GM19324 (cell line): ENCODE measurements at regions not wholly inside any gene's neighbourhood (a gene's known extent, or its start where the extent isn't known, plus 50 kb on each side); places are given as distances from the start of the nearest gene placed in this dataset.
"Not testable (repeated sequence)": the region's sequence is repeated elsewhere in the genome, so short reads cannot be mapped to it uniquely, and the experiment has no call there.

Source experiments
- ATAC-seq: cut with Tn5 transposase; IDR thresholded peaks from one replicate; pipeline ENCODE4 v1.9.1; 2021; ENCODE audit warnings: mild to moderate bottlenecking, moderate library complexity; ENCODE audit not compliant: unreplicated experiment, low FRiP score

DNA sequence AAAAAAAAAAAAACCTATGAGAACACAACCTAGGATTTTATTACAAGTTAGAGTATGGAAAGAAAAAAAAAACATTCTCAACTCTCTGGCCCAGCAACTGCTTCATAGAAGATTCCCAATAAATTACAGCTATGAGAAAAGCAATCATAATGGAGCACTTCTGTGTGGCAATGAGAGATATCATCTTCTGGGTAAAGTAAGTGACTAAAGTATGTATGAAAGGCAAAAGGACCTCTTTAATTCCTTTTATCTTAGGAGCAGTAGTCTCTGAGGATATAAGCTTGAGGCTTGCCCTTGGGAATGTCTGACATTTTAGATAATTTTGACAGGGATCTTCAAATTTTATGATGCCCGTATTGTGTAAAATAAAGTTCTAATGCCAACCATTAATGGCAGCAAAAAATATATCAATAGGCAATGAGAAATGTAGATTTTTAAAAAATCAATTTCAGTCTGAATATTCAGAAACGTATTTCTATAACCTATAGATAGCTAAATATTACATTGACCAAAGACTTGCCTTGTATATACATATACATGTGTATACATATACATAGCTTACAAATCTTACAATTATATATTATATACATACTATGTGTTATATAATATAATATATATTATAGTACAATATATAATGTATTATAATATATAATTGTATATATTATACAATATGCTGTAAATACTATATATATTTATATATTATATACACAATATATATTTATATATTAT is 823.9 kb upstream of the SLITRK1 start:
- ATAC-seq = no peak

DNA sequence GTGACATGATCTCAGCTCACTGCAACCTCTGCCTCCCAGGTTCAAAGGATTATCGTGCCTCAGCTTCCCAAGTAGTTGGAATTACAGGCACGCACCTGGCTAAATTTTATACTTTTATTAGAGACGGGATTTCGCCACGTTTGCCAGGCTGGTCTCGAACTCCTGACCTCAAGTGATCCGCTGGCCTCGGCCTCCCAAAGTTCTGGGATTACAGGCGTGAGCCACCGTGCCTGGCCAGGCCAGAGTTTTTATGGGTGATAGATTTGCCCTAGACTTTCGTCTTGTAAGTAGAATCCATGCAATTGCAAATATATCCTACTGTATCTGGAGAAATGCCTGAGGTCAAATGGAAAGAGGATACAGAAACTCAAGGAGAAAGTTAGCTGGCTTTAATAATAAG is 819.9 kb upstream of the SLITRK1 start:
- ATAC-seq = no peak

DNA sequence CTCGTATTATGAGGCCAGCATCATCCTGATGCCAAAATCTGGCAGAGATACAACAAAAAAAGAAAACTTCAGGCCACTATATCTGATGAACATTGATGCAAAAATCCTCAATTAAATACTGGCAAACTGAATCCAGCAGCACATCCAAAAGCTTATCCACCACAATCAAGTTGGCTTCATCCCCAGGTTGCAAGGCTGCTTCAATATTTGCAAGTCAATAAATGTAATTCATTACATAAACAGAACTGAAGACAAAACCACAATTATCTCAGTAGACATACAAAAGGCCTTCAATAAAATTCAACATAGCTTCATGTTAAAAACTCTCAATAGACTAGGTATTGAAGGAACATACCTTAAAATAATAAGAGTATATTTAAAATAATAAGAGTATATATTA is 815.3 kb upstream of the SLITRK1 start:
- not testable (repeated sequence) for ATAC-seq

DNA sequence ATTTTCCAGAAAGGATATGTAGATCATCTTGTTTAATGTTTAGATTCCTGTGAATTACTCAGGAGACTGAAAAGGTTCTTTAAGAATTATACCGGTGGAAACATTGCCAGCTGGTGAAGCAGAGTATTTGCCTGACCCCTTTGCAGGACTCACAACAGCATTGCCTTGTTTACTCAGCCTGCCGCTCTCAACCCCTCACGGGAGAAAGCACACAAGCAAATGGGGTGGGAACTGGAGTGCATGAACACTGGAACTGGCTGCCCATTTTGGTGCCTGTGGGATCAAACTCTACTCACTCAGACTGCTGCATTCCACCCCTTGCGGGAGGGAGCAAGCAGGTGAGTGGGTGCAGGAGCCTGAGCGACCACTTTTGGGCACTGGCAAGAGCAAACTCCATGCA is 804.7 kb upstream of the SLITRK1 start:
- ATAC-seq = no peak

DNA sequence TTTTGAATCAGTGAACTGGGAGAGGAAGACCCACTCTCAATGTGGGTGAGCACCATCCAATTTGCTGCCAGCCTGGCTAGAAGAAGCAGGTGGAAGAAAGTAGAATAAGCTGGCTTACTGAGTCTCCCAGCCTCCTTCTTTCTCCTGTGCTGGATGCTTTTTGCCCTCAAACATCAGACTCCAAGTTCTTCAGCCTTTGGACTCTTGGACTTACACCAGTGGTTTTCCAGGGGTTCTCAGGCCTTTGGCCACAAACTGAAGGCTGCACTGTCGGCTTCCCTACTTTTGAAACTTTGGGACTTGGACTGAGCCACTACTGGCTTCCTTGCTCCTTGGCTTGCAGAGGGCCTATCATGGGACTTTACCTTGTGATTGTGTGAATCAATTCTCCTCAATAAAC is 804.2 kb upstream of the SLITRK1 start:
- no peak for ATAC-seq

DNA sequence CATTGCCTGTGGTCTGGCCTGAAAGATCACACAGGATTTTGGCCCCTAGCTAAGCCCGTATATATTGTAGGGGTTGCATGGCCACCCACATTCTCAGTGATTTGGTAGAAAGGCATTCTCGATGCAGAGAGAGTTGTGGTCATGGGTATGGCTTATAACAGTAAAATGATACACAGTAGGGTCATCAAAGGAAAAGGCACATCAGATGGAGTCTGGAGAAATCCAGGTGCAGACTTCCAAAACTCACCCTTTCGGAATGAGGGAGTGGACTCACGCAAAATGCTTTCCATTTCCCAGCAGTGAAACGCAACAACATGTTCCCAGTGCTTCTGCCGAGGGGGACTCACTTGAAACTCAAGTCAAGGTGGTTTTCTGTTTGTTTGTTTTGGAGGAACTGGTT is 802.5 kb upstream of the SLITRK1 start:
- ATAC-seq = no peak

DNA sequence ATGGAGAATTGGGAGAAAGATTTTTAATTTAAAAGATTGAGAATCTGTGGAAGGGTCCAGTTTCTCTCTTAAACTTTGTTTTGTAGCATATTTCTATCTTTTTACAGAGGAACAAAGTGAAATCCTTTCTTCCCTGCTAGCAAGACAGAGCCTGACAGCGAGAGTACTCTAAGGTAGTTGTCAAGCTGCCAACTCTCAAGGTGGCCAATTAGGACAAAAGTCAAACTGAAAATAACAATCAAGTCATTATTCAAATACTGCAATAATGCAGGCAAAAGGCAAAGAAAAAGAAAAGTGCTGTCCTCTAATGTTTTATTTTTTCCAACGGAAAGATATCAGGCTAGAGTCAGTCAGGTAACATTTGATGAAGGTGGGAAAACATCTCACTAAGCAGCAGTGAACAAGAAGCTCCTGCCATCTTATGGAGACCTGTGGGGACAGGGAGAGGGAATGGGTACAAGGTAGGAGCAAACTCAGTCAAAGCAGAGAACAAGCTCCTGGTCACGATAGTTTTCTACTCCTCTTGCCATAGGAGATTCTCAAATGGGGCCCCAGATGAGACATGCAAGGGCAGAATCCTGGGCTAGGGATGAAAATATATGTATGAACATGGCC is 801.9 kb upstream of the SLITRK1 start:
- ATAC-seq = no peak

DNA sequence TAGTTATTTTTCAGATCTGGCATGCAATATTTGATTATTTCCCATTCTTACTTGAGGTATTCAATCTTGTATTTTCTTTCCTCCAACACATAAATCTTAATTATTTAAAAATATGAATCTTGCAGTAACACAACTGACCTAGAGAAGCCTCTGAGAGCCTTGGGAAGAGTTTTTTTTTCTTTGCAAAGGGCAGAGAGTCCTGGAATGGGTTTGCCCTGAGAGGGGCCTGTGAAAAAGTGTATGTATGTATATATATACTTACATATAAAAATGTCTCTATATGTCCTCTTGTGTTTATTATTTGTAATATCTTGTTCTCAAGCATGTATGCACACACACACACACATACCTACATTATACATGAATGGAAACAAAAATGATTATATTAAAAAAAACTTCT is 801.2 kb upstream of the SLITRK1 start:
- no peak for ATAC-seq

DNA sequence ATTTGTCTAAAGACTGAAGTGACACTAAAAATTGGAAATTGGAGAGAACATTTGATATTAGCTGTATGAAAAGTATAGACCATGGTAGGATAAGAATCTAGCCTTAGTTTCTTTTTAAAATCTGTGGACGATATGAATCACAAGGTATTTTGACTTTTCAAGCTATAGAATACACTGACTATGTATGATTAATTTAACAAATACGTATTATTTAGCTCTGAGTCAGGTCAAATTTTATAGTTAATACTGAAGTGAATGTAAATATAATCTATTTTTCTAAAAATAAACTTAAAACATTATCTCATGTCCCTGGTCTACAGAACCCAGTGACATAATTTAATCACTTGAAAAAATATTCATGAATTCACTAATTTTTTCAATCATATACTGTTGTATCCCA is 795.6 kb upstream of the SLITRK1 start:
- no peak for ATAC-seq

DNA sequence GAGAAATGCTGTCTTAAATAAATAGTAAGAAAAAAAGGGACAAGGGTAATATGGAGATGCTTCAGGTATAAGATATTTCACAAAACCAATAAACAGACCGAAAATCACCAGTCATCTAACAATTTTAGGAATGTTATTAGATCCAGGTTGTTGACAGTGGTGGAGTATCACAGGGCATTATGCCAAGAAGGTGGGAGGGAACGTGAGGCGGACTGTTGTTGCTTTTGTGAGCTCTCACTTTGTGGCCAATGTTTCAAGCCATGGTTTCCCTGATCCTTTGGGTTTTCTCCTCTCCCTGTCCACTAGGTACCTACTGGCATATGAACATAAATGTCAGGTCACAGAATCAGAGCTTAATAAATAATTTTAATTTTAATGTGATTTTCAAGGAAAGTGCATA is 790.3 kb upstream of the SLITRK1 start:
- ATAC-seq = no peak

DNA sequence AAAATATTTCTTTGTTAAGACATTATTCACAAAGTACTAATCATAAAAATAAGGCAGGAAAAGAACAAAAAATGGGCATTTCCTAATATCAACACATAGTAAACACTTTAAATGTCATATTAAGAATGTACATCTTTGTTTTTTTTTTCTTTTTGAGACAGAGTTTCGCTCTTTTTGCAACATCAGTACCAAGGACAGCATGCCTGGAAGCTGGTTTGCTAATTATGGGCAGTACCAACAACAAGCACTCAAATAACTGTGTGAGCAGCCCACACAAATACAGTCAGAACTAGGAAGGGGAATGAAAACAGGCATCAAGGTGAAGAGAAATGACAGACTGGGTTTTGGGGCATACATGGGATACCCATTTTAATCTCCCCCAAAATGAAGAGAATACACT is 788.0 kb upstream of the SLITRK1 start:
- no peak for ATAC-seq

DNA sequence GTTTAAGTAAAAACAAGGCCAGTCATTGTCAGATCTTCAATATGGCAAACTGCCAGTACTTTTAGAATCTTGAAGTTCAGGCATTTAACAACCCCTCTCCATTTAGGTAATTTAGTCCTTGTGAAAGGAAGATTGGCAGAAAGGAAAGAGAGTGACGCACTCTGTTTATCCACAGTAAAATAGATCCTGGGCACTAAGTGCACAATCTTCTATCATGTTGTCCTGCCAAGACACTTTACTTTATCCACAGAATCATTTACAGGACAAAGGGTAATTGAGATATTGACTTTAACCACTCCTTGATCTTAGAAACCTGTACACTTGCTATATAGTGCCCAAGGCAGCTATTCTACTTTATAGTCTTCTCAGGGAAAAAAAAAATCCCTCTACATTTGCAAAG is 786.4 kb upstream of the SLITRK1 start:
- ATAC-seq = no peak

DNA sequence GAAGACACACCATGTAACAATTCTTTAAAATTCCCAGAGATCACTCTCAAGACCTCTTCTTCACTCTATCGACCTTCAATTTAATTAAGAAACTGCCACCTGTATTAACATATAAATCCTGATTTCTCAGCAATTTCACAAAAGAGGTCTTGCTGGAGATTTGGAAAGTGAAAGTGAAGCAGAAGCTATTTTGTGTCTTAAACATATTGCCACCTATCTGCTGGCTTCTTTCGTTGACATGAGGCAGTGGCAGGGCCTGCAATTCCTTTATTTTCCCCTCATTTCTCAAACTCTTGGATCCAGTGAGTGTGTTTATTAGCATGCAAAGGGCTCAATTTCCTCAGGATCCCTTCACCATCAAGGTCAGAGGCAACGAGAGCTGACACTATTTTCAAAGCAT is 780.2 kb upstream of the SLITRK1 start:
- no peak for ATAC-seq

DNA sequence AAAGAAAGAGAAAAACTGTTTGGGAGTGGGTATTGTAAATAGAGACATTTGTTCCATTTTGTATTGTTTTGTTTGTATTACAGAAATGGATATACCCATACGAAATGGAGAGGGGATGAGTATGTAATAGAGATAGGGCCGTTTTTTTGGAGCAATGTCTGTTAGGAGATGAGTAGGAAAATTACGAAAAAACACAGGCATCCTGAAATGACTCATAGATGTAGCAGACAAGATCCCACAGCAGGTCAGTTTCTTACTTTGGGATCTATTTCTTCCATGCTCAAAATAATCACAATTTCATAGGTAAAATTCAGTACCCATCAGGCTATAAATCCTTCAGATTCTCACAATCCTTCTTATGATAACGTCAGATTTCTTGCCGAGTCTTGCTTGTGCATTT is 779.4 kb upstream of the SLITRK1 start:
- no peak for ATAC-seq

DNA sequence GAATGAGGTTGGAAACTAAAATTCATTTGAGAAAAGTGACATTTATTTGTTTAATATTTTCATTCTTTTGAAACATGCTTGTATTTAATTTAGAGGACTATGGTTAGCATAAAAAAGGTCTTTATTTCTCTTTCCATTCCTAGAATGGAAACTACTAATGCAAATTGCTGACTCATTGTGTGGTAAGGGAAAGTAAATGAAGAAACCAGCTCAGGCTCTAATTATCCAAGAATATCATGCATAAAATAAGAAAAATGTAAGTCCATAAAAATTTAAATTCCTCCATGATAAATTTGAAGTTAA is 777.0 kb upstream of the SLITRK1 start:
- ATAC-seq = no peak

DNA sequence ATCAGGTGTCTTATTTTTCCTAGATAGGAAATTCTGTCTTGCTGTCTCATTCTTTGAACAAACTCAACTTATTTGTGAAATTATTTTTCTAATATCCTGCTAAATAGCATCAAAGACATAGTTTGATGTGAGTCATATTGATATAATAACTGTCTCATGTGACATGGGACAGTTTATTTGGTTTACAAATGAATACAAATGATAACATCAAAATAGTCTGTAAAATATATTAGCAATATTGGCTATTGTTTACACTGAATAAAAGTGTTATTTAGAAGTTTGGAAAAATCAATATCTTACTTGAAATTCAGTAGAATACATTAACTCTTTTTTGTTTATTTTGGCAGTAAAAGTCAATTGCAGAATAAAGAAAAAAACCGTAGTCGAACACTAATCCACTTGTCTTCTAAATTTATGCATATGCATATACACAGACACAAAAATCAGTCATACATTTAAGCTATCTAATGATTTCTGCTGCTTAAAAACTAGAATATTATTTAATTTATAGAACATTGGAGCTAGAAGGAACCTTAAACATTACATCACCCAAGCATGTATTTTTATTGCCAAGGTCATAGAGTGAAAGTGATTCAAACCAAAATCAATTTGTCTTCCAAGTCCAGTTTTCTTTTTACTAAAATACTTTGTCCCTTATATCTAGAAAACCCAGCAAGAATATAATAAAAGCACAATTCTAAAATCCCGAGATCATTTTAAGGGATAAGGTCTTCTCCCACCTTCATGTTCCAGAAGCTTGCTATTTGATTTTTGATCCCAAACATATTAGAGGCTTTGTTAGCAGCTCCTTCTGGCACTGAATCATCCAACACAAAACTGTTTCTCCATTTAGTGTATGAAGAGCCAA is 776.5 kb upstream of the SLITRK1 start:
- ATAC-seq = no peak

DNA sequence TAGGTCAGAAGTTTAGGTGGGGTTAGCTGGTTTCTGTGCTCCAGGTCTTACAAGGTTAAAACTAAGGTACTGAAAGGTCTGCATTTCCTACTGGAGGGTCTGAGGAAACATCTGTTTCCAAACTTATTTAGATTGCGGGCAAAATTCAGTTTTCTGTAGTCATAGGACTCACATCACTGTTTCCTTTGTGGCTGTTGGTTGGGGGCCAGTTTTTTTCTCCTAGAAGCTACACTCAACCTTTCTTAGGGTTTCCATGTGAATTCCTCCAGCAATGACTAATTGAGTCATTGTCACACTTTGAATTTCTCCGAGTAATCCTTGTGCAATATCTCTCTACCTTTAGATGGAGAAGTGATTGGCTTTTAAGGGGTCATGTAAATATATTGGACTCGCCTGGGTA is 773.4 kb upstream of the SLITRK1 start:
- no peak for ATAC-seq

DNA sequence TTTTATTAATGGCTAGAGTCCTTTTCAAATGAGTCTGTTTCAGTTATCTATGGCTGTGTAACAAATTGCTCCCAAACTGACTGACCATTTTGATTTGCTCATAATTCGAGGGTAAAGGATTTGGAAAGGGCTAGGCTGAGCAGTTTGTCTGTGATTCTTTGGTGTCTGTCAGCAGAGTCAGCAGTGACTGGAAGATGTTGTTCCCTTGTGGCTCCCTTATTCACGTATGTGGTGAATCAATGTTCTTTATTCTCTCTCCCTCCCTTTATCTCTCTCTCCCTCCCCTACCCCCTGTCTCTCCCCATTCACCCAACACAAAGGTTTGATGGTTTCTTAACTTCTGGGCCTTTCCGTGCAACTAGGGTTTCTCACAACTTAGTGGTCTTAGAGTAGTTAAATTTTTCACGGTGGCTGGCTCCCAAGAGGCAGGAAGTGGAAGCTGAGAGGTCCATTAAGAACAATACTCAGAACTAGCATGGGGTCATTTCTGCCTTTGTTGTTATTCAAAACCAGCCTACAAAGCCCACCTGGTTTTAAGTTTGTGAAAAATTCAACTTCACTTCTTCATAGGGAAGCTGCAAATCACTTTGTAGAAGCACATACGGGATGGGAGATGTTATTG is 772.5 kb upstream of the SLITRK1 start:
- ATAC-seq = no peak

DNA sequence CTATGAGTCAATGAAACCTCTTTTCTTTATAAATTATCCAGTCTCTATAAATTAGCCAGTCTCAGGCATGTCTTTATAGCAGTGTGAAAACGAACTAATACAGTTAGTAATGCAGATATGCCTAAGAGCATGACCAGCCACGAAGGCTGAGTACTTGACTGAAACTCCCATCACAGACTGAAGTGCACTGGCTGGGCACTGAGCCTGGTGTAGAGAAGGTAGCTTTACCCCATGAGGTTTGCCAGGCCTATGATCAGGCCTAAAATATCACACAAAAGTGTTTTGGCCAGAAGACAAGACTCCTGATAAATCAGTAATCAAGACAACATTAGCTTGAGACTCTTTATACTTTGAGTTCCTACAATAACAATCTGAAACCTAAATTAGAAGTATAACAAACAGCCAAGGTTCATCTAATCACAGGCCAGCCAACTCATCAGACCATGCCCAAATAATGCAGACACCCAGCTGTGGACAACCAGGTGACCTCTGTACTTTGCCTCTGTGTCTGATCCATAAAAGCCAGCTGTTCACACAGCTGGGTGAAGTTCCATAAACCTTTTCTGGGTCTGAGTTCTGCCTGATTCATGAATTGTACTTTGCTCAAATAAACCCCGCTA is 771.8 kb upstream of the SLITRK1 start:
- no peak for ATAC-seq

DNA sequence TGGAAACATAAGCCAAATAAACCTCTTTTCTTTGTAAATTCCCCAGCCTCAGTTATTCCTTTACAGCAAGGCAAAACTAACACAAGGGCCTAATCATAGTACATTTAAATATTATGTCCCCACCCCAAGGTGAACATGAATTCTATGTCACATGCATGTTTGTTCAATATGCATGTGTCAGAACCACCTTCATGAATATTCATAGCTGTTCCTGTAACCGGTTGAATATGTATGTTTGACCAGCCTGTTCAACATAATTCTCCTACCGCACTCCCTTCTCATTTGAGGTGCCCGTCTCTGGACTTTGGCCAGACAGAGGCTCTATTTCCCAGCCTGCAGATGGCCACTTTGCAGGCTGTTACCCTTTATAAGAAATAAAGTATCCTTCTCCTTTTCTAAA is 769.4 kb upstream of the SLITRK1 start:
- ATAC-seq = no peak

DNA sequence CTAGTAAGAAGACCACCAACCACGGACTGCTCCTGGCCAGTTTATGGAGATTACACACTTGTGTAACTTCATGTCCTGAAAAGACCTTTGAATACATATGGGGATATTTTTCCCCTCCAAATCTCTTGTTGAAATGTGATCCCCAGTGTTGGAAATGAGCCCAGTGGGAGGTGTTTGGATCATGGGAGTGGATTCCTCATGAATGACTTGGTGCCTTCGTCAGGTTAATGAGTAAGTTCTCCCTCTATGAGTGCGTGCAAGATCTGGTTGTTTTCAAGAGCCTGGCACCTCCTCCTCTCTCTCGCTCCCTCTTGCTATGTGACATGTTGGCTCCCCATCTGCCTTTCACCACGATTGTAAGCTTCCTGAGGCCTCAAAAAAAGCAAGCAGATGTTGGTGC is 769.0 kb upstream of the SLITRK1 start:
- ATAC-seq = no peak
